GM12873 (cell line): ENCODE measurements at regions not wholly inside any gene's neighbourhood (a gene's known extent, or its start where the extent isn't known, plus 50 kb on each side); places are given as distances from the start of the nearest gene placed in this dataset.

Source experiments
- TF ChIP-seq, protein P1 (sequence below): IDR thresholded peaks from 2 replicates; pipeline ENCODE4 v1.5.1; 2012; ENCODE audit warnings: low read depth, mild to moderate bottlenecking, moderate library complexity, low read length, control low read depth; ENCODE audit not compliant: insufficient read depth; ENCODE audit errors: missing control alignments

DNA sequence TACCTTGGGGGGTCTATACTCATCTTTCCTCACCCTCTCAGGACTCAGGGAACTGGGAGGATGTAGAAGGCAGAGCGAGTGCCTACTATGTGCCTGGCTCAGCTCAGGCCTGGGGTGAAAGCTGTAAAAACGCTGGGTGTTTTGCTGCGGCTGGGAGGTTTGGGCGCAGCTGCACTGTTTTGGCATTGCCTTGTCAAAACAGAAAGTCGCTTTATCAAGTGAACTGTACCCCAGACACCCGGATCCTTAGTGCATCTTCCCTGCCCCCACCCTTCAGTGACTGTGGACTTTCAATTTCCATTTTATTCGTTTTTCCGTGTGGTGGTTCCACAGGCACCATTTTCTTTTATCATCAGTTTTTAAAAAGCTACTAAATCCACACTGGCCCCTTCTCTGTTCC is 86.7 kb upstream of the ZNF716 start:
- TF ChIP-seq, protein P1, sequence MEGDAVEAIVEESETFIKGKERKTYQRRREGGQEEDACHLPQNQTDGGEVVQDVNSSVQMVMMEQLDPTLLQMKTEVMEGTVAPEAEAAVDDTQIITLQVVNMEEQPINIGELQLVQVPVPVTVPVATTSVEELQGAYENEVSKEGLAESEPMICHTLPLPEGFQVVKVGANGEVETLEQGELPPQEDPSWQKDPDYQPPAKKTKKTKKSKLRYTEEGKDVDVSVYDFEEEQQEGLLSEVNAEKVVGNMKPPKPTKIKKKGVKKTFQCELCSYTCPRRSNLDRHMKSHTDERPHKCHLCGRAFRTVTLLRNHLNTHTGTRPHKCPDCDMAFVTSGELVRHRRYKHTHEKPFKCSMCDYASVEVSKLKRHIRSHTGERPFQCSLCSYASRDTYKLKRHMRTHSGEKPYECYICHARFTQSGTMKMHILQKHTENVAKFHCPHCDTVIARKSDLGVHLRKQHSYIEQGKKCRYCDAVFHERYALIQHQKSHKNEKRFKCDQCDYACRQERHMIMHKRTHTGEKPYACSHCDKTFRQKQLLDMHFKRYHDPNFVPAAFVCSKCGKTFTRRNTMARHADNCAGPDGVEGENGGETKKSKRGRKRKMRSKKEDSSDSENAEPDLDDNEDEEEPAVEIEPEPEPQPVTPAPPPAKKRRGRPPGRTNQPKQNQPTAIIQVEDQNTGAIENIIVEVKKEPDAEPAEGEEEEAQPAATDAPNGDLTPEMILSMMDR, result no peak

DNA sequence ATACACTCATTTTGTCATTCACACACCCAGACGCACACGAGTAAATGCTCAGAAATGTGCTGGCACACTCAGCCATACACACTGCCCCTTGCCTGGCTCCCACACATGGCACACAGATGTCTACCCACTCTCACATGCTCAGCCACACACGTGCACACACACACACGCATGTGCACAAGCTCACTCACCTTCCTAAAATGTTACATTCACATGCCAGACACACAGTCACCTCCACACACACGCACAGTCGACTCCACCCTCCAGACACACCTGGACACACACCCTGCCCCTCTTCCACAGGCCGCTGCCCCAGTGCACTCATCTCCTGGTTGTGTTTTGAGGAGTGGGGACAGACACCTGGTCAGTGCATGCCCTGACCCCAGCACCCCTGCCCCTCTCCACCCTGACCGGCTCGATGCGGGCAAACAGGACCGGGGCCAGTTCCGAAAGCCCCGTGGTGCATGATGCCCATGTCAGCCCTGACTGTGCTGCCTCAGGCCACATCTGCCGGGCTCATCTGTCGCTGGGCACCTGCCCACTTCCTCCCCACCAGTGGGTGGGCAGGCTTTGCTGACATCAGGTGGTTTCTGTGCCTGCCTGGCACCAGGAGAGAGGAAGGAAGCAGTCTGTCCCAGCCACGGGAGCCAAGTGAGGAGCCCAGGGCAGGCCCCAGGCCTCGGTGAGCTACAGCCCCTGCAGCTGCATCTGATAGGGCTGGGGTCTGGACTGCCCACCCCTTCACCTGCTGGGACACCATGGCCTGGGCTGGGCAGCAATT is 84.9 kb upstream of the ZNF716 start:
- TF ChIP-seq, protein P1, result no peak

DNA sequence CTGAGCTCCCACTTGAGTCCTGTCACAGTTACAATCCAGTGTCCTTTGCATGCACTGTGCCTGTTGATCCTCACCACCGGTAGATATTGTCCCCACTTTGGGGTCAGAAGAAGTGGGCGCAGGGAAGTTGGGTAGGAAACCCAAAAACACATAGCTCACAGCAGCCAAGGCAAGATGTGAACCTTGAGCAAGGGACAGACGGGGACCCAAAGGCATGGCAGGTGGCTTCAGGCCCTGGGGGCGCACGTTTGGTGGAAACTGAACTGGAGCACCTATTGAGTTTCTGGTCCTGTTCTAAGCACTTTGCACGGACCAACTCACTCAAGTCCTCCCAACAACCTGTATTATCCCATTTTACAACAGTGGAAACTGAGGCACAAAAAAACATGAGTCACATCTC is 82.8 kb upstream of the ZNF716 start:
- TF ChIP-seq, protein P1, result no peak

DNA sequence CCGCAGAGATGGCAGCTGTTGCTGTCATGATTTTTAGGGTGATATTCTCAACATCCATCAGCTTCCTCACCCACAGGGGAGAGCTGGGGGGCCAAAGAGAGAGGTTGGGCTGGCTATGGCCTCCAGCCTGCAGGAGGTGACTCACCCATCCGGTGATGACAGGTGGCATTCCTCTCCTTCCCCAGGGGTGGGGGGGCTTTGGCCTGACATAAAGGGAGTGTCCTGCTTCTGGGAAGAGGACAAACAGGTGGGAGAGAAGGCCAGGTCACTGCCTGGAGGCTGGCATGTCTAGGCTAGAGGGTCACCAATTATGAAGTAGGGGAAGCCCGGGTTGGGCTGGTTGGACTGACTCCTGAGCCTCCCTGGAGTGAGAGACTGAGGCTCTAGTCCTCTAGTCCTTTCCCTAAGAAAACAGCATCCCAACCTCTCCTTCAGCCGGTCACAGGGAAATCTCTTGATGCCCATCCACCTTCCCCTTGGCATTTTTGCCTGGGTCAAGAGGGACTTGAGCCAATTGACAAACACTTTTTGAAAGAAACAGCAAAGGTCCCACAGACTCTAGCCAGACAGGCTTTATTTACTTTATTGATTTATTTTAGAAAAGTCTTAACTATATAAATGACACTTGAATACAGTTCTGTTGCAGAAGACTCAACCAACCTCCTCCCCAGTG is 79.8 kb upstream of the ZNF716 start:
- TF ChIP-seq, protein P1, result no peak

DNA sequence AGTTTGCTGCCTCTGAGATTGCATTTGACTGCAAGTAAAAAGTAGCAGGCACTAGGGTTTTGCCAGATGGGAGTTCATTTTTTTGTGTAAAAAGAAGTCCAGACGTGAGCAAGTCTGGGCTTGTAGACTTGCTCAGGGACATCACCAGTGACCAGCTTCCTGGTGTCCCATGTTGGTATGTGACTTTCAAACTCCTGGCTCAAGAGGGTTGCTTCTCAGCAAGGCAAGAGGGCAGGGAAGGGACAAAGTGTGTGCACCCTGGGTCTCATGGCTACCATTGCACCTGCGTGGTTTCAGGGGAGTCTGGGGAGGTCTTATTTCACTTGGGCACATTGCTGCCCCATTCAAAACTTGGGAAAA is 79.3 kb upstream of the ZNF716 start:
- TF ChIP-seq, protein P1, result no peak

DNA sequence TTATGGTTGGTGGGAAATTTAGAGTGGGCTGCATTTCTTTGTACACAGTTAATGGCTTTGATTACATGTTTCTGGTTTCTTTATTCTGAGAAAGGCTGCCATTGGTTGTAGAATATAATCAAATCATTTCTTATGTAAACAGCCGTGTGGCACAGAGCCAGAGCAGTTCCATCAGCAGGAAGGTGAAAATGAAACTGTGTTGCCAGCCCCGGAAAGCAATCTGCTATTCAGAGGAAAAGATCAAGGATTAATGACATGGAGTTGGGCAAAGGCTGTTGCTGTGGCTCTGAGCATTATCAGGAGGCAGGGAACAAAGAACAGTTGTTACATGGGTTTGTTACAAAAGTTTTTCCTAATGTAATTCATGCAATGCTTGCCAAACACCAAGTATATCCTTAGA is 74.2 kb upstream of the ZNF716 start:
- TF ChIP-seq, protein P1, result no peak

DNA sequence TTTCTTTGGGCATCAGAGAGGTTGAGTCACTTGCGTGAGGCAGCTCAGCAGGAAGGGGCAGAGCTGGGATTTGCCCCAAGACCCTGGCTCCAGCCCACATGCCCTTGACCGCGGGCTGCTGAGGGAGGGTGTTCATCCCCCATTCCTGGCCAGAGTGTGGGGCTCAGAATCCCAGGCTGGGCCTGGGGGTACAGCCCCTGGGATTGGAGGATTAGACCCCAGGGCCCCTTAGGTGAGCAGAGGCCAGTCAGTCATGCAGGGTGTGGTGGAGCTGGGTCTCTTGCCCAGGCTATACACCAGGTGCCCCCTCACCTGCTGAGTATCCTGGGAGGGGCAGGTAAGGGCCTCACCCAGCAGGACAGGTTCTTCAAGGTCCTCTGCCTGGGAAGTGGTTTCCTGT is 68.4 kb upstream of the ZNF716 start:
- TF ChIP-seq, protein P1, result no peak
